Suprapubic skin (tissue), 4 donors: ENCODE measurements at regions not wholly inside any gene's neighbourhood (a gene's known extent, or its start where the extent isn't known, plus 50 kb on each side); places are given as distances from the start of the nearest gene placed in this dataset.

Experiments used
- DNase-seq, 2 donors: peaks; one replicate each; pipeline ENCODE4 v3.0.0-alpha.2; 2019; ENCODE audit warnings: low spot score in 2 of 2
- H3K27ac ChIP-seq: fragments of 200-600 bp; sonication (generic); one replicate; pipeline ENCODE4 v1.5.1; 2019
- H3K27me3 ChIP-seq: fragments of 200-600 bp; sonication (generic); one replicate; pipeline ENCODE4 v1.5.1; 2019
- H3K36me3 ChIP-seq: fragments of 200-600 bp; sonication (generic); one replicate; pipeline ENCODE4 v1.5.1; 2019
- H3K4me1 ChIP-seq: fragments of 200-600 bp; sonication (generic); one replicate; pipeline ENCODE4 v1.5.1; 2019
- H3K4me3 ChIP-seq: fragments of 200-600 bp; sonication (generic); one replicate; pipeline ENCODE4 v1.5.1; 2019; ENCODE audit warnings: mild to moderate bottlenecking
- H3K9me3 ChIP-seq: fragments of 200-600 bp; sonication (generic); one replicate; pipeline ENCODE4 v1.5.1; 2019
- EP300 ChIP-seq: sonication (generic); formaldehyde crosslinking; IDR thresholded peaks from one replicate; pipeline ENCODE4 v1.6.1; 2017; ENCODE audit warnings: antibody characterized with exemption
- POLR2A ChIP-seq, 2 donors: fragments of 450-650 bp; IDR thresholded peaks; one replicate each; pipeline ENCODE4 v1.6.1; 2017; ENCODE audit warnings: antibody characterized with exemption in 2 of 2, mild to moderate bottlenecking in 2 of 2, moderate library complexity in 2 of 2
- POLR2AphosphoS5 ChIP-seq, 3 donors: sonication (generic); formaldehyde crosslinking; IDR thresholded peaks; one replicate each; pipeline ENCODE4 v1.6.1; 2017; ENCODE audit warnings: antibody characterized with exemption in 3 of 3
- WGBS: methylation state at CpG from one replicate; pipeline ENCODE4 v1.1.5; 2018; 5-methylcytosine and 5-hydroxymethylcytosine counted together
- TF ChIP-seq, protein P1 (sequence below), 2 donors: fragments of 200-600 bp in 1 of 2; fragments of 450-650 bp in 1 of 2; sonication (generic) in 1 of 2; IDR thresholded peaks; one replicate each; pipeline ENCODE4 v1.5.1; 2016 to 2019; ENCODE audit warnings: antibody characterized with exemption in 2 of 2, mild to moderate bottlenecking in 1 of 2, moderate library complexity in 1 of 2

DNA sequence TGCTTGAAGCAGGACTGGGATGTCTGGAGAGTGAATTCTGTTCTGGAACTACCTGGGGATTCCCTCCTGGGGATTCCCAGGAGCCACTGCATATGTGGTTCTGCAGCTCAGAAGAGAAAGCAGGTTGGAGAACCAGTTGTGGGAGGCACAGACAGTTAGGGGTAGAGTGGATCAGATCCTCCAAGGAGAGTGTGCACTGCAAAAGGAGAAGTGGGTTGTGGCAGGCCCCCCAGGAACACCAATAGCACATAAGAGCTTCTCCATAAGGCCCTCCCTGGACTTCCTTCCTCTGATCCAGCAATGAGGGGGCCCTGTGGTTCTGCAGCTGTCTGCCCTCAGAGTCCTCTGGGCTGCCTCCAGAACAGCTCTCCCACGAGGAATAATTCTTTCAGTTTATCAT, 369.2 kb upstream of the CNR1 start:
- H3K27me3 ChIP-seq: no peaks in the 10 kb centered on the region
- 21% methylated on average over 1 of the region's 1 CpG for WGBS
- no peak overlapping the region for H3K4me3 ChIP-seq
- H3K4me1 ChIP-seq: no peaks in the 10 kb centered on the region
- no peak for DNase-seq
- no peak overlapping the region for H3K27ac ChIP-seq
- TF ChIP-seq POLR2AphosphoS5 (IDR thresholded peaks at IDR 0.05) (no peak), EP300 (no peak), POLR2A (IDR thresholded peaks at IDR 0.05) (no peak)
- TF ChIP-seq, protein P1, sequence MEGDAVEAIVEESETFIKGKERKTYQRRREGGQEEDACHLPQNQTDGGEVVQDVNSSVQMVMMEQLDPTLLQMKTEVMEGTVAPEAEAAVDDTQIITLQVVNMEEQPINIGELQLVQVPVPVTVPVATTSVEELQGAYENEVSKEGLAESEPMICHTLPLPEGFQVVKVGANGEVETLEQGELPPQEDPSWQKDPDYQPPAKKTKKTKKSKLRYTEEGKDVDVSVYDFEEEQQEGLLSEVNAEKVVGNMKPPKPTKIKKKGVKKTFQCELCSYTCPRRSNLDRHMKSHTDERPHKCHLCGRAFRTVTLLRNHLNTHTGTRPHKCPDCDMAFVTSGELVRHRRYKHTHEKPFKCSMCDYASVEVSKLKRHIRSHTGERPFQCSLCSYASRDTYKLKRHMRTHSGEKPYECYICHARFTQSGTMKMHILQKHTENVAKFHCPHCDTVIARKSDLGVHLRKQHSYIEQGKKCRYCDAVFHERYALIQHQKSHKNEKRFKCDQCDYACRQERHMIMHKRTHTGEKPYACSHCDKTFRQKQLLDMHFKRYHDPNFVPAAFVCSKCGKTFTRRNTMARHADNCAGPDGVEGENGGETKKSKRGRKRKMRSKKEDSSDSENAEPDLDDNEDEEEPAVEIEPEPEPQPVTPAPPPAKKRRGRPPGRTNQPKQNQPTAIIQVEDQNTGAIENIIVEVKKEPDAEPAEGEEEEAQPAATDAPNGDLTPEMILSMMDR (IDR thresholded peaks at IDR 0.05): no peak
- H3K9me3 ChIP-seq: no peaks in the 10 kb centered on the region
- no peaks in the 10 kb centered on the region for H3K36me3 ChIP-seq

DNA sequence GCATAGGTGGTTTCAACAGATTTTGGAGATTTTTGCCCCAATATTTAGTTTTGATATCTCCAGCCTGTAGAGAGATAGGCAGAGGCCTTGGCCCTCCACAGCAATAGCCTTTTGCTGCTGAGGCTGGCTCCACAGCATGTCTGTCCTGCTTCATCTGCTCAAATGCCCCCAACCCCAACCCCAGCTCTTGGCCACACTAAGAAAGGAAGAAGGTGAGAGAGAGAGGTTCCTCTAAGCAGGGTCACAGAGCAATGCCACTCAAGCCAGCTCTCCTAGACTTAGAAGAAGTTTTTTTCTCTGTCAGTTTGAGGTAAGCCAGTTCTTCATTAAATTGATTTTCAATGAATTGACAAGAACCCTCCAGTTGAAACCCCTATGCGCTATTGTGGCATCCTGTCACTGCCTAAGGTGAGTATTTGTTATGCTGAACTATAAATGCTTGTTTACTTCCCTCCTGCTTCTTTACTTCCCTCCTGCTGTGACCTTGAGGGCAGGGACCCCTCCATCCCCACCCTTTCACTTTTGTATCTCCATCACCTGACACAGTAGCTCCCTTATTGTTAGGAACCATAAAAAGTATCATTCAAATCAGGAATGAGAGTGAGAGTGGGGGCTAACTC, 366.2 kb upstream of the CNR1 start:
- Histone ChIP-seq H3K4me3 (no peak overlapping the region), H3K9me3 (no peaks in the 10 kb centered on the region), H3K27ac (no peak overlapping the region), H3K27me3 (no peaks in the 10 kb centered on the region), H3K36me3 (no peaks in the 10 kb centered on the region), H3K4me1 (no peaks in the 10 kb centered on the region)
- no peak for DNase-seq
- TF ChIP-seq, protein P1 (IDR thresholded peaks at IDR 0.05): no peak
- TF ChIP-seq EP300: no peak
- no peak for TF ChIP-seq POLR2AphosphoS5 (IDR thresholded peaks at IDR 0.05)
- TF ChIP-seq POLR2A (IDR thresholded peaks at IDR 0.05): no peak
- 94% methylated on average over 1 of the region's 1 CpG for WGBS

DNA sequence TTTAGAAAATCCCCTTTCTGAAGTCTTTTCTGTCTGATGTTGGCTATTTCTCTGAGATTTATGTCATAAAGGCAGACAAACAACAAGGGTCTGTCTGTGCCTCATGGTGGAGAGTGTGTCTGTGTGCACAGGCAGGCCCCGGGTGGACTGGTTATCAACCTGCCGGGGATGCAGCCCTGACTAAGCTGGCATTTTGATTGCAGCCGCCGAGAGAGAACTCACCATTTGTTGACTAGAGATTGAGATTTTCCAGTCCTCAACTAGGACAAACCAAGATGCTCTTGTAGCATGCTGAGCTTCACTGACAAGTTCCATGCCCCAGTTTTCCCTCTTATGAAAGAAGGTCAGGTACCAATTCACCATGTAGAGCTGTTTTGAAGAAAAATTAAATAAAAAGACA, 363.6 kb upstream of the CNR1 start:
- TF ChIP-seq POLR2AphosphoS5 (IDR thresholded peaks at IDR 0.05): no peak
- TF ChIP-seq EP300: no peak
- TF ChIP-seq, protein P1 (IDR thresholded peaks at IDR 0.05): no peak
- TF ChIP-seq POLR2A (IDR thresholded peaks at IDR 0.05): no peak
- no peak overlapping the region for H3K27ac ChIP-seq
- no peaks in the 10 kb centered on the region for H3K4me1 ChIP-seq
- WGBS: 57% methylated on average over 4 of the region's 4 CpGs
- H3K4me3 ChIP-seq: no peak overlapping the region
- no peaks in the 10 kb centered on the region for H3K36me3 ChIP-seq
- no peak for DNase-seq
- H3K27me3 ChIP-seq: no peaks in the 10 kb centered on the region
- H3K9me3 ChIP-seq: no peaks in the 10 kb centered on the region

DNA sequence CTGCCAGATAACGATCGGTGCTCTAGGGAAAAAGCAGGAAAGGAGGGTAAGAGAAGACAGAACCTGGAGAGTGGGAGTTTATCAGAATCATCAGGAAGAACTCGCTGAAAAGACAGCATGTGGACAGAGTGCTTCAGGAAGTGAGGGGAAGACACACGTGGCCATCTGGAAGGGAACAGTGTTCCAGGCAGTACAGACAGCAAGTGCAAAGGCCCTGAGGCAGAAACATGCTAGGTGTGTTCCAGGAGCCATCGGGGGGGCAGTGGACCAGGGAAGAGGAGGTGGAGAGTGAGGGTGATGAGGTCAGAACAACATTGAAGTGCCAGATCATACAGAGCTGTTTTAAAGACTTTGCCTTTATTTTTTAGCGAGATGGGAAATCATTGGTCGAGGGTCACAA, 354.3 kb upstream of the CNR1 start:
- H3K4me1 ChIP-seq: no peaks in the 10 kb centered on the region
- no peak for DNase-seq
- no peak overlapping the region for H3K27ac ChIP-seq
- TF ChIP-seq POLR2AphosphoS5 (IDR thresholded peaks at IDR 0.05): no peak
- TF ChIP-seq POLR2A (IDR thresholded peaks at IDR 0.05): no peak
- no peak for TF ChIP-seq EP300
- TF ChIP-seq, protein P1 (IDR thresholded peaks at IDR 0.05): no peak
- no peaks in the 10 kb centered on the region for H3K27me3 ChIP-seq
- H3K9me3 ChIP-seq: no peaks in the 10 kb centered on the region
- WGBS: 79% methylated on average over 7 of the region's 7 CpGs
- H3K4me3 ChIP-seq: no peak overlapping the region
- no peaks in the 10 kb centered on the region for H3K36me3 ChIP-seq

DNA sequence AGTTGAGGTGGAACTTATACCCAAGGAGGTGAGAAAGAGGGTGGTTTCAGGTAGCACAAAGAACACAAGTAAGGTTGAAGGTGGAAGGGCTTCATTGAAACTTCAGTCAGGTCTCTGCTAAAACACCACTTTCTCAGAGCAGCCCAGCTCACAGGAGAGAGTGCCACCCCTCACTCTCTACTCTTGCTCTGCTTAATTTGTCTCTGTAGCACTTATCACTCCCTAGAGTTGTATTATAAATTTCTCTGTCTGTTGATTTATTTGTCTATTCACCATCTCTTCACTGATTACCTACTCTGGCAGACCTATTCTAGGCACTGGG, 353.8 kb upstream of the CNR1 start:
- no peaks in the 10 kb centered on the region for H3K36me3 ChIP-seq

More for the DNA sequence above, 353.8 kb upstream of the CNR1 start:
- TF ChIP-seq POLR2AphosphoS5 (IDR thresholded peaks at IDR 0.05) (no peak), POLR2A (IDR thresholded peaks at IDR 0.05) (no peak), EP300 (no peak)
- TF ChIP-seq, protein P1 (IDR thresholded peaks at IDR 0.05): no peak
- Histone ChIP-seq H3K27me3 (no peaks in the 10 kb centered on the region), H3K4me3 (no peak overlapping the region), H3K4me1 (no peaks in the 10 kb centered on the region), H3K27ac (no peak overlapping the region), H3K9me3 (no peaks in the 10 kb centered on the region)
- no peak for DNase-seq
